ENCODE measurements at regions not wholly inside any gene's neighbourhood (a gene's known extent, or its start where the extent isn't known, plus 50 kb on each side); places are given as distances from the start of the nearest gene placed in this dataset.

GRCh38 chr19:32171719-32172151 lies 173.7 kb upstream of the ZNF507 start:
- DNase-seq (ENCODE audit: low spot score), result no peak

- DNase-seq (ENCODE audit: low spot score), result no peak
Measured at GRCh38 chr19:32172566-32173160, 172.7 kb upstream of the ZNF507 start.

GRCh38 chr19:32173836-32174235 lies 171.6 kb upstream of the ZNF507 start:
- DNase-seq (ENCODE audit: low spot score), result no peak

GRCh38 chr19:32174386-32175113 lies 170.9 kb upstream of the ZNF507 start:
- no peak for DNase-seq (ENCODE audit: low spot score)

- DNase-seq (ENCODE audit: low spot score), result no peak
Measured at GRCh38 chr19:32176591-32176990, 168.8 kb upstream of the ZNF507 start.

- DNase-seq (ENCODE audit: low spot score), result no peak
Measured at GRCh38 chr19:32177686-32178085, 167.7 kb upstream of the ZNF507 start.

- peak; percentile 9 for DNase-seq (ENCODE audit: low spot score)
Measured at GRCh38 chr19:32178401-32178800, 167.0 kb upstream of the ZNF507 start.

- no peak for DNase-seq (ENCODE audit: low spot score)
Measured at GRCh38 chr19:32178956-32179355, 166.5 kb upstream of the ZNF507 start.

GRCh38 chr19:32181216-32181920 lies 164.0 kb upstream of the ZNF507 start:
- peak; percentile 32 for DNase-seq (ENCODE audit: low spot score)

GRCh38 chr19:32186542-32187330 lies 158.7 kb upstream of the ZNF507 start:
- DNase-seq (ENCODE audit: low spot score), result no peak

- DNase-seq (ENCODE audit: low spot score), result no peak
Measured at GRCh38 chr19:32188921-32189320, 156.5 kb upstream of the ZNF507 start.

GRCh38 chr19:32189956-32190706 lies 155.3 kb upstream of the ZNF507 start:
- DNase-seq (ENCODE audit: low spot score), result no peak

GRCh38 chr19:32191921-32192320 lies 153.5 kb upstream of the ZNF507 start:
- no peak for DNase-seq (ENCODE audit: low spot score)

GRCh38 chr19:32195706-32196610 lies 149.5 kb upstream of the ZNF507 start:
- no peak for DNase-seq (ENCODE audit: low spot score)

- DNase-seq (ENCODE audit: low spot score), result peak; percentile 20
Measured at GRCh38 chr19:32196690-32197420, 148.6 kb upstream of the ZNF507 start.

- DNase-seq (ENCODE audit: low spot score), result no peak
Measured at GRCh38 chr19:32197896-32198882, 147.2 kb upstream of the ZNF507 start.

GRCh38 chr19:32199501-32200040 lies 145.8 kb upstream of the ZNF507 start:
- DNase-seq (ENCODE audit: low spot score), result peak; percentile 29

All from ureter (tissue), 1 donor.